Mesenchymal stem cell (in vitro differentiated cells and primary cell): ENCODE measurements at regions not wholly inside any gene's neighbourhood (a gene's known extent, or its start where the extent isn't known, plus 50 kb on each side); places are given as distances from the start of the nearest gene placed in this dataset.

Experiments used
- DNase-seq: peaks from one replicate; pipeline ENCODE4 v3.0.0-alpha.2; 2013
- H2AFZ ChIP-seq: one replicate; pipeline ENCODE4 v1.6.1; 2013; ENCODE audit warnings: low read depth, mild to moderate bottlenecking, control low read depth, inconsistent platforms, low read length, moderate library complexity
- H2AK5ac ChIP-seq: 2 replicates; pipeline ENCODE4 v1.6.1; 2013; ENCODE audit warnings: low read length, moderate library complexity, mild to moderate bottlenecking, inconsistent platforms; ENCODE audit not compliant: severe bottlenecking
- H2BK120ac ChIP-seq: one replicate; pipeline ENCODE4 v1.6.1; 2013; ENCODE audit warnings: low read depth, mild to moderate bottlenecking, inconsistent platforms, low read length, moderate library complexity
- H2BK12ac ChIP-seq, 2 experiments: one replicate each; pipeline ENCODE4 v1.6.1; 2013; ENCODE audit warnings: inconsistent platforms in 2 of 2, low read length in 2 of 2, mild to moderate bottlenecking in 2 of 2, moderate library complexity in 2 of 2, control low read depth in 1 of 2
- H2BK15ac ChIP-seq: one replicate; pipeline ENCODE4 v1.6.1; 2013; ENCODE audit warnings: mild to moderate bottlenecking, low read depth, inconsistent platforms; ENCODE audit not compliant: poor library complexity, severe bottlenecking
- H2BK5ac ChIP-seq: 2 replicates; pipeline ENCODE4 v1.6.1; 2013; ENCODE audit warnings: low read depth, mild to moderate bottlenecking, low read length, control low read depth, inconsistent platforms; ENCODE audit not compliant: poor library complexity, severe bottlenecking
- H3K14ac ChIP-seq, 2 experiments: one replicate each; pipeline ENCODE4 v1.6.1; 2013; ENCODE audit warnings: inconsistent platforms in 2 of 2, low read length in 2 of 2, control low read depth in 1 of 2, mild to moderate bottlenecking in 1 of 2, moderate library complexity in 1 of 2
- H3K18ac ChIP-seq, 2 experiments: one replicate each; pipeline ENCODE4 v1.6.1; 2013; ENCODE audit warnings: inconsistent platforms in 2 of 2, low read length in 2 of 2, control low read depth in 1 of 2, low read depth in 1 of 2, mild to moderate bottlenecking in 1 of 2
- H3K23ac ChIP-seq, 2 experiments: one replicate each; pipeline ENCODE4 v1.6.1; 2013; ENCODE audit warnings: inconsistent platforms in 2 of 2, low read length in 2 of 2, mild to moderate bottlenecking in 2 of 2, moderate library complexity in 2 of 2, control low read depth in 1 of 2
- H3K27ac ChIP-seq: 2 replicates; pipeline ENCODE4 v1.5.1; 2013; ENCODE audit warnings: mild to moderate bottlenecking, moderate library complexity, low read length, control low read depth, inconsistent platforms; ENCODE audit not compliant: poor library complexity, severe bottlenecking
- H3K27me3 ChIP-seq, 2 experiments: 2 replicates each; pipeline versions ENCODE4 v1.6.1 to v1.7.0; 2013; ENCODE audit warnings: low read length in 2 of 2, mild to moderate bottlenecking in 2 of 2, moderate library complexity in 2 of 2, control low read depth in 1 of 2, inconsistent platforms in 1 of 2; ENCODE audit not compliant: control insufficient read depth in 1 of 2, insufficient read depth in 1 of 2
- H3K36me3 ChIP-seq, 2 experiments: 2 replicates each; pipeline versions ENCODE4 v1.6.1 to v1.7.0; 2013; ENCODE audit warnings: low read length in 2 of 2, control low read depth in 1 of 2, inconsistent platforms in 1 of 2, low read depth in 1 of 2, mild to moderate bottlenecking in 1 of 2; ENCODE audit not compliant: insufficient read depth in 2 of 2, control insufficient read depth in 1 of 2
- H3K4ac ChIP-seq, 2 experiments: one replicate each; pipeline ENCODE4 v1.6.1; 2013; ENCODE audit warnings: inconsistent platforms in 2 of 2, low read length in 2 of 2, mild to moderate bottlenecking in 2 of 2, moderate library complexity in 2 of 2, control low read depth in 1 of 2, low read depth in 1 of 2
- H3K4me1 ChIP-seq: 2 replicates; pipeline ENCODE4 v1.6.1; 2013; ENCODE audit warnings: low read depth, low read length, control low read depth; ENCODE audit not compliant: control insufficient read depth, insufficient read depth
- H3K4me2 ChIP-seq: 2 replicates; pipeline ENCODE4 v1.6.1; 2013; ENCODE audit warnings: low read length, mild to moderate bottlenecking, inconsistent platforms; ENCODE audit not compliant: poor library complexity, severe bottlenecking
- H3K4me3 ChIP-seq, 2 experiments: 2 replicates each; pipeline versions ENCODE4 v1.5.1 to v1.7.0; 2013; ENCODE audit warnings: low read length in 2 of 2, mild to moderate bottlenecking in 2 of 2, control low read depth in 1 of 2, low read depth in 1 of 2; ENCODE audit not compliant: insufficient read depth in 1 of 2
- H3K79me1 ChIP-seq: replicated peaks from 2 replicates; pipeline ENCODE4 v1.6.1; 2013; ENCODE audit warnings: mild to moderate bottlenecking, control low read depth, low read length, inconsistent platforms; ENCODE audit not compliant: poor library complexity, severe bottlenecking
- H3K9ac ChIP-seq: 2 replicates; pipeline ENCODE4 v1.7.0; 2013; ENCODE audit warnings: mild to moderate bottlenecking, low read length, moderate library complexity
- H3K9me3 ChIP-seq: 2 replicates; pipeline ENCODE4 v1.7.0; 2013; ENCODE audit warnings: mild to moderate bottlenecking, low read length; ENCODE audit not compliant: control insufficient read depth
- H4K8ac ChIP-seq: one replicate; pipeline ENCODE4 v1.6.1; 2013; ENCODE audit warnings: inconsistent platforms, mild to moderate bottlenecking, low read length, moderate library complexity
- H4K91ac ChIP-seq: one replicate; pipeline ENCODE4 v1.6.1; 2013; ENCODE audit warnings: mild to moderate bottlenecking, low read length, inconsistent platforms
- WGBS: methylation state at CpG from one replicate; pipeline ENCODE4 v1.1.7; 2013; ENCODE audit warnings: mixed read lengths; 5-methylcytosine and 5-hydroxymethylcytosine counted together

GRCh38 chr4:170248576-170248975 lies 158.8 kb upstream of the AADAT start:
- no peak overlapping the region for H3K4me2 ChIP-seq
- H2AFZ ChIP-seq, result no peak overlapping the region
- no peaks in the 10 kb centered on the region for H3K4me1 ChIP-seq
- H3K36me3 ChIP-seq, result no peaks in the 10 kb centered on the region
- no peaks in the 10 kb centered on the region for H3K27me3 ChIP-seq
- H3K4me3 ChIP-seq, result no peak overlapping the region
- H3K9ac ChIP-seq, result no peak overlapping the region
- H3K4ac ChIP-seq, result no peak overlapping the region
- H2BK15ac ChIP-seq, result no peak overlapping the region
- no peak for DNase-seq
- H3K23ac ChIP-seq, result no peak overlapping the region
- H3K18ac ChIP-seq, result no peak overlapping the region
- no peak overlapping the region for H2BK12ac ChIP-seq
- H2AK5ac ChIP-seq, result no peak overlapping the region
- no peak overlapping the region for H4K91ac ChIP-seq
- WGBS, result no CpG with 5 or more reads among the region's 3 CpGs
- no peaks in the 10 kb centered on the region for H3K79me1 ChIP-seq
- H4K8ac ChIP-seq, result no peak overlapping the region
- H3K14ac ChIP-seq, result no peak overlapping the region
- no peak overlapping the region for H2BK120ac ChIP-seq
- H3K27ac ChIP-seq, result no peak overlapping the region
- H2BK5ac ChIP-seq, result no peak overlapping the region
- no peaks in the 10 kb centered on the region for H3K9me3 ChIP-seq

- WGBS, result 67% methylated on average over 4 of the region's 4 CpGs
Measured at GRCh38 chr4:170248029-170248428, 158.3 kb upstream of the AADAT start.

GRCh38 chr4:170247596-170247995 lies 157.8 kb upstream of the AADAT start:
- H3K23ac ChIP-seq, result no peak overlapping the region
- no peaks in the 10 kb centered on the region for H3K4me1 ChIP-seq
- H2BK12ac ChIP-seq, result no peak overlapping the region
- DNase-seq, result no peak
- H2BK120ac ChIP-seq, result no peak overlapping the region
- no peak overlapping the region for H2BK15ac ChIP-seq
- H3K9ac ChIP-seq, result no peak overlapping the region
- no peak overlapping the region for H3K27ac ChIP-seq
- no peaks in the 10 kb centered on the region for H3K36me3 ChIP-seq
- no peaks in the 10 kb centered on the region for H3K27me3 ChIP-seq
- no peak overlapping the region for H2AFZ ChIP-seq
- no peak overlapping the region for H4K91ac ChIP-seq
- H3K4ac ChIP-seq, result no peak overlapping the region
- no peak overlapping the region for H3K4me2 ChIP-seq
- no peaks in the 10 kb centered on the region for H3K9me3 ChIP-seq
- H3K14ac ChIP-seq, result no peak overlapping the region
- no peak overlapping the region for H3K4me3 ChIP-seq
- no peak overlapping the region for H2BK5ac ChIP-seq
- H4K8ac ChIP-seq, result no peak overlapping the region
- no peak overlapping the region for H3K18ac ChIP-seq
- H3K79me1 ChIP-seq, result no peaks in the 10 kb centered on the region
- H2AK5ac ChIP-seq, result no peak overlapping the region

More at GRCh38 chr4:170248029-170248428, 158.3 kb upstream of the AADAT start:
- Histone ChIP-seq H3K4ac (no peak overlapping the region), H3K14ac (no peak overlapping the region), H4K8ac (no peak overlapping the region), H3K9ac (no peak overlapping the region), H3K27me3 (no peaks in the 10 kb centered on the region), H3K4me3 (no peak overlapping the region), H3K4me1 (no peaks in the 10 kb centered on the region), H2AK5ac (no peak overlapping the region), H2BK5ac (no peak overlapping the region), H3K36me3 (no peaks in the 10 kb centered on the region), H2BK120ac (no peak overlapping the region), H3K4me2 (no peak overlapping the region), H3K18ac (no peak overlapping the region), H3K9me3 (no peaks in the 10 kb centered on the region), H4K91ac (no peak overlapping the region), H2BK12ac (no peak overlapping the region), H2AFZ (no peak overlapping the region), H3K27ac (no peak overlapping the region), H3K23ac (no peak overlapping the region), H3K79me1 (no peaks in the 10 kb centered on the region), H2BK15ac (no peak overlapping the region)
- no peak for DNase-seq

- H3K9me3 ChIP-seq, result no peaks in the 10 kb centered on the region
- H3K36me3 ChIP-seq, result no peaks in the 10 kb centered on the region
- H3K9ac ChIP-seq, result no peak overlapping the region
- no peak overlapping the region for H3K18ac ChIP-seq
- no peak overlapping the region for H2AFZ ChIP-seq
- H3K14ac ChIP-seq, result no peak overlapping the region
- no peak overlapping the region for H3K23ac ChIP-seq
- no peak overlapping the region for H2BK15ac ChIP-seq
- no peak overlapping the region for H3K27ac ChIP-seq
- no peak for DNase-seq
- H3K4me3 ChIP-seq, result no peak overlapping the region
- 73% methylated on average over 2 of the region's 2 CpGs for WGBS
- H3K27me3 ChIP-seq, result no peaks in the 10 kb centered on the region
- no peak overlapping the region for H2BK12ac ChIP-seq
- no peak overlapping the region for H2BK120ac ChIP-seq
- no peak overlapping the region for H4K91ac ChIP-seq
- H2AK5ac ChIP-seq, result no peak overlapping the region
- H3K4me1 ChIP-seq, result no peaks in the 10 kb centered on the region
- H4K8ac ChIP-seq, result no peak overlapping the region
- no peak overlapping the region for H3K4ac ChIP-seq
- no peak overlapping the region for H2BK5ac ChIP-seq
- H3K79me1 ChIP-seq, result no peaks in the 10 kb centered on the region
- no peak overlapping the region for H3K4me2 ChIP-seq
Measured at GRCh38 chr4:170243662-170244288, 154.0 kb upstream of the AADAT start.
